ENCODE measurements at regions not wholly inside any gene's neighbourhood (a gene's known extent, or its start where the extent isn't known, plus 50 kb on each side); places are given as distances from the start of the nearest gene placed in this dataset.

- intact Hi-C loops (cut with DNase I; ENCODE audit: low total_unique reads) = no loop called here
- no peaks in the 10 kb centered on the region for H3K9me3 ChIP-seq
- ATAC-seq = no peak
- H3K27me3 ChIP-seq = no peaks in the 10 kb centered on the region
- no peak overlapping the region for H3K27ac ChIP-seq
- in situ Hi-C loops (cut with MboI; ENCODE audit: low sequenced_read_pairs in 4 of 4) = no loop called here
- H3K4me3 ChIP-seq = no peak overlapping the region
- DNase-seq = no peak
- no peaks in the 10 kb centered on the region for H3K4me1 ChIP-seq
- no peaks in the 10 kb centered on the region for H3K36me3 ChIP-seq
- TF ChIP-seq POLR2A (IDR thresholded peaks at IDR 0.05) (no peak), CTCF (IDR thresholded peaks at IDR 0.05 in 4 of 5, conservative IDR thresholded peaks at IDR 0.05 in 1 of 5) (no peak)
Observed at GRCh38 chr1:63009421-63009820, 225.5 kb downstream of the ATG4C start.

- TF ChIP-seq CTCF (IDR thresholded peaks at IDR 0.05 in 4 of 5, conservative IDR thresholded peaks at IDR 0.05 in 1 of 5) = no peak
- TF ChIP-seq POLR2A (IDR thresholded peaks at IDR 0.05) = no peak
- H3K9me3 ChIP-seq = no peaks in the 10 kb centered on the region
- in situ Hi-C loops (cut with MboI; ENCODE audit: low sequenced_read_pairs in 4 of 4) = no loop called here
- H3K27me3 ChIP-seq = no peaks in the 10 kb centered on the region
- H3K36me3 ChIP-seq = no peaks in the 10 kb centered on the region
- no peak for DNase-seq
- no peak for ATAC-seq
- intact Hi-C loops (cut with DNase I; ENCODE audit: low total_unique reads) = no loop called here
- H3K4me1 ChIP-seq = no peaks in the 10 kb centered on the region
- H3K27ac ChIP-seq = no peak overlapping the region
- H3K4me3 ChIP-seq = no peak overlapping the region
Observed at GRCh38 chr1:63010913-63011660, 227.2 kb downstream of the ATG4C start.

DNA sequence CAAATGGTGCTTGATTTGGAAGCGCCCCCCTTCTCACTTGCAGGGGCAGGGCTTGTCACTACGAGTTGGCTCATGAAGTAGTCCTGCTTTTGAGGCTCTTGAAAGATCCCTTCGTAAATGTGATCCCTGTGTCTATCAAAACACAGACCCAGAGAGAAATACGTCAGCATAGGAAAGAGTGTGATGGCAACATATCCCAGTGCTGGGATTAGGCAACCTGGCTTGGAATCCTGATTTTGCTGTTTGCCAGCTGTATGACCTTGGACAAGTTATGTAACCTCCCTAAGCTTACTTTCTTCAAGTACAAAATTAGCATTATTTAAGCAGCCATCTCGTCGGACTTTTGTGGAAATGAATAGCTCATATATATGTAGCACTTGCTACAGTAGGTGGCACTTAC is 228.4 kb downstream of the ATG4C start:
- Histone ChIP-seq H3K4me1 (no peaks in the 10 kb centered on the region), H3K9me3 (no peaks in the 10 kb centered on the region), H3K4me3 (no peak overlapping the region), H3K27ac (no peak overlapping the region), H3K36me3 (no peaks in the 10 kb centered on the region), H3K27me3 (no peaks in the 10 kb centered on the region)
- peak in 1 of 2 donors; percentile 17 for DNase-seq
- TF ChIP-seq CTCF (IDR thresholded peaks at IDR 0.05 in 4 of 5, conservative IDR thresholded peaks at IDR 0.05 in 1 of 5) (no peak), POLR2A (IDR thresholded peaks at IDR 0.05) (no peak)
- in situ Hi-C loops (cut with MboI; ENCODE audit: low sequenced_read_pairs in 4 of 4) = no loop called here
- intact Hi-C loops (cut with DNase I; ENCODE audit: low total_unique reads) = no loop called here
- peak in 1 of 2 donors; percentile 39 for ATAC-seq

DNA sequence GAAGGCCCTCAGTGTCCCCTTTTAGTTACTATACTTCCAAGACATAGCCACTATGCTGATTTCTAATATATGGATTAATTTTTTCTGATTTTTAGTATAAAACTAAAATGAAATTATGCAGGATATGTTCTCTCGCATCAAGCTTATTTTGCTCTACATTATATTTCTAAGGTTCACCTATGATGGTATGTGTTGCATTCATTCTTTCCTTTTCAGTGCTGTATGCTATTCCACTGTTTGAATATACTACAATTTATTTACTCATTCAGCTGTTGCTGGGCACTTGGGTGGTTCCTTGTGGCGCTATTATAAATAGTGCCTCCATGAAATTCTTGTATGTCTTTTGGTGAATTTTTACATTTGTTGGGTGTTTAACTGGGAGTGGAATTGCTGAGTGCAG is 230.3 kb downstream of the ATG4C start:
- intact Hi-C loops (cut with DNase I; ENCODE audit: low total_unique reads) (no loop called here), in situ Hi-C loops (cut with MboI; ENCODE audit: low sequenced_read_pairs in 4 of 4) (no loop called here)
- DNase-seq (no peak), ATAC-seq (no peak)
- no peak for TF ChIP-seq POLR2A (IDR thresholded peaks at IDR 0.05)
- TF ChIP-seq CTCF (IDR thresholded peaks at IDR 0.05 in 4 of 5, conservative IDR thresholded peaks at IDR 0.05 in 1 of 5) = no peak
- no peaks in the 10 kb centered on the region for H3K4me1 ChIP-seq
- H3K9me3 ChIP-seq = no peaks in the 10 kb centered on the region
- no peak overlapping the region for H3K4me3 ChIP-seq
- no peaks in the 10 kb centered on the region for H3K36me3 ChIP-seq
- no peak overlapping the region for H3K27ac ChIP-seq
- H3K27me3 ChIP-seq = no peaks in the 10 kb centered on the region

- no peaks in the 10 kb centered on the region for H3K4me1 ChIP-seq
- TF ChIP-seq CTCF (IDR thresholded peaks at IDR 0.05 in 4 of 5, conservative IDR thresholded peaks at IDR 0.05 in 1 of 5) = no peak
- TF ChIP-seq POLR2A (IDR thresholded peaks at IDR 0.05) = no peak
- in situ Hi-C loops (cut with MboI; ENCODE audit: low sequenced_read_pairs in 4 of 4) (no loop called here), intact Hi-C loops (cut with DNase I; ENCODE audit: low total_unique reads) (no loop called here)
- DNase-seq (no peak), ATAC-seq (no peak)
- no peak overlapping the region for H3K27ac ChIP-seq
- H3K27me3 ChIP-seq = no peaks in the 10 kb centered on the region
- H3K36me3 ChIP-seq = no peaks in the 10 kb centered on the region
- H3K9me3 ChIP-seq = no peaks in the 10 kb centered on the region
- no peak overlapping the region for H3K4me3 ChIP-seq
Observed at GRCh38 chr1:63022319-63022718, 238.4 kb downstream of the ATG4C start.

All from gastrocnemius medialis (tissue), 4 donors.